HEK293 (cell line): ENCODE measurements at regions not wholly inside any gene's neighbourhood (a gene's known extent, or its start where the extent isn't known, plus 50 kb on each side); places are given as distances from the start of the nearest gene placed in this dataset.

Source experiments
- CTCF ChIA-PET: fragments of 350-600 bp; formaldehyde crosslinking; extraction: SDS; loops from one replicate; lab custom pipeline; 2021; ENCODE audit warnings: antibody characterized with exemption; lab: Yijun Ruan, JAX
- POLR2A ChIA-PET: fragments of 300-600 bp; formaldehyde crosslinking; extraction: SDS; loops from one replicate; lab custom pipeline; 2020; ENCODE audit warnings: antibody characterized with exemption, inconsistent platforms; lab: Yijun Ruan, JAX
- H3K27ac ChIP-seq: fragments of 200-500 bp; sonication (Bioruptor generic); 2 replicates; pipeline ENCODE4 v1.5.1; 2014; ENCODE audit warnings: low read depth, low read length, control low read depth, inconsistent platforms; ENCODE audit errors: extremely low read depth
- H3K36me3 ChIP-seq, 2 experiments: fragments of 200-500 bp in 1 of 2; sonication (Bioruptor generic) in 1 of 2; 1 replicate in 1 of 2; 2 replicates in 1 of 2; pipeline ENCODE4 v1.5.1; 2014 to 2017; ENCODE audit warnings: inconsistent platforms in 2 of 2, low read length in 2 of 2; ENCODE audit not compliant: control insufficient read depth in 2 of 2, insufficient read depth in 1 of 2
- H3K4me1 ChIP-seq: fragments of 200-500 bp; sonication (Bioruptor generic); 2 replicates; pipeline ENCODE4 v1.5.1; 2014; ENCODE audit warnings: mild to moderate bottlenecking, low read length, inconsistent platforms; ENCODE audit not compliant: control insufficient read depth, insufficient read depth
- H3K4me3 ChIP-seq: 2 replicates; pipeline ENCODE4 v1.5.1; 2011; ENCODE audit warnings: low read depth, mild to moderate bottlenecking, control low read depth, low read length, moderate library complexity
- H3K9me3 ChIP-seq: fragments of 200-500 bp; sonication (Bioruptor generic); 2 replicates; pipeline ENCODE4 v1.5.1; 2014; ENCODE audit warnings: low read depth, low read length, inconsistent platforms; ENCODE audit not compliant: control insufficient read depth, insufficient read depth
- AEBP2 ChIP-seq: fragments of 450-650 bp; formaldehyde crosslinking; IDR thresholded peaks from 2 replicates; pipeline ENCODE4 v1.5.1; 2016; ENCODE audit warnings: missing biosample characterization, missing genetic modification characterization, borderline replicate concordance
- HOXC10 ChIP-seq: sonication (generic); formaldehyde crosslinking; IDR thresholded peaks from 2 replicates; pipeline ENCODE4 v1.8.1; 2023; ENCODE audit warnings: mild to moderate bottlenecking, missing genetic modification reagents
- HOXD13 ChIP-seq: sonication (generic); formaldehyde crosslinking; IDR thresholded peaks from 2 replicates; pipeline ENCODE4 v1.8.0; 2022; ENCODE audit warnings: missing genetic modification reagents, borderline replicate concordance
- KLF1 ChIP-seq: fragments of 450-650 bp; formaldehyde crosslinking; IDR thresholded peaks from 2 replicates; pipeline ENCODE4 v1.5.1; 2016; ENCODE audit warnings: missing biosample characterization, missing genetic modification characterization
- KLF10 ChIP-seq: fragments of 450-650 bp; IDR thresholded peaks from 2 replicates; pipeline ENCODE4 v1.5.1; 2018; ENCODE audit warnings: missing biosample characterization, mild to moderate bottlenecking, missing genetic modification characterization
- PRDM2 ChIP-seq: fragments of 450-650 bp; formaldehyde crosslinking; IDR thresholded peaks from 2 replicates; pipeline ENCODE4 v1.5.1; 2016; ENCODE audit warnings: missing biosample characterization, missing genetic modification characterization, borderline replicate concordance
- TSHZ1 ChIP-seq: fragments of 450-650 bp; formaldehyde crosslinking; IDR thresholded peaks from 2 replicates; pipeline ENCODE4 v1.5.1; 2016; ENCODE audit warnings: missing biosample characterization, missing genetic modification characterization, borderline replicate concordance
- ZNF132 ChIP-seq: fragments of 450-650 bp; formaldehyde crosslinking; IDR thresholded peaks from 2 replicates; pipeline ENCODE4 v1.5.1; 2017; ENCODE audit warnings: missing biosample characterization, missing genetic modification characterization, borderline replicate concordance
- ZNF2 ChIP-seq: fragments of 450-650 bp; formaldehyde crosslinking; IDR thresholded peaks from 2 replicates; pipeline ENCODE4 v1.5.1; 2016; ENCODE audit warnings: missing biosample characterization, missing genetic modification characterization
- ZNF350 ChIP-seq: fragments of 450-650 bp; formaldehyde crosslinking; IDR thresholded peaks from 2 replicates; pipeline ENCODE4 v1.5.0; 2017; ENCODE audit warnings: missing biosample characterization, mild to moderate bottlenecking, missing genetic modification characterization
- ZNF37A ChIP-seq: fragments of 450-650 bp; IDR thresholded peaks from 2 replicates; pipeline ENCODE4 v1.5.1; 2018; ENCODE audit warnings: missing biosample characterization, missing genetic modification characterization
- ZNF544 ChIP-seq: fragments of 450-650 bp; formaldehyde crosslinking; IDR thresholded peaks from 2 replicates; pipeline ENCODE4 v1.5.0; 2017; ENCODE audit warnings: missing biosample characterization, missing genetic modification characterization
- ZNF549 ChIP-seq: fragments of 450-650 bp; IDR thresholded peaks from 2 replicates; pipeline ENCODE4 v1.5.1; 2018; ENCODE audit warnings: missing biosample characterization, missing genetic modification characterization, mild to moderate bottlenecking, inconsistent platforms, moderate library complexity
- ZNF624 ChIP-seq: fragments of 450-650 bp; formaldehyde crosslinking; IDR thresholded peaks from 2 replicates; pipeline ENCODE4 v1.5.1; 2017; ENCODE audit warnings: missing biosample characterization, missing genetic modification characterization
- ZNF792 ChIP-seq: fragments of 450-650 bp; formaldehyde crosslinking; IDR thresholded peaks from 2 replicates; pipeline ENCODE4 v1.5.1; 2016; ENCODE audit warnings: missing biosample characterization, missing genetic modification characterization
- ZNF837 ChIP-seq: fragments of 450-650 bp; formaldehyde crosslinking; IDR thresholded peaks from 2 replicates; pipeline ENCODE4 v1.5.1; 2016; ENCODE audit warnings: missing biosample characterization, missing genetic modification characterization

GRCh38 chr13:111039735-111040134 lies 75.4 kb upstream of the ARHGEF7 start:
- TF ChIP-seq AEBP2 (tag by site-specific recombination), result no peak
- TF ChIP-seq, all 188 proteins: peak for 0
- ChIA-PET CTCF (no interaction called here), POLR2A (no interaction called here)
- no peaks in the 10 kb centered on the region for H3K4me1 ChIP-seq
- H3K4me3 ChIP-seq, result no peak overlapping the region
- no peaks in the 10 kb centered on the region for H3K36me3 ChIP-seq
- H3K27ac ChIP-seq, result no peak overlapping the region
- H3K9me3 ChIP-seq, result no peaks in the 10 kb centered on the region

GRCh38 chr13:111038887-111039286 lies 76.2 kb upstream of the ARHGEF7 start:
- no peak for TF ChIP-seq ZNF350 (tag by site-specific recombination)
- TF ChIP-seq TSHZ1 (tag by site-specific recombination), result no peak
- TF ChIP-seq, all 188 proteins: peak for 0

GRCh38 chr13:111037927-111038326 lies 77.2 kb upstream of the ARHGEF7 start:
- CTCF ChIA-PET, result no interaction called here
- no peaks in the 10 kb centered on the region for H3K9me3 ChIP-seq

More at GRCh38 chr13:111038887-111039286, 76.2 kb upstream of the ARHGEF7 start:
- Histone ChIP-seq H3K9me3 (no peaks in the 10 kb centered on the region), H3K4me1 (no peaks in the 10 kb centered on the region), H3K4me3 (no peak overlapping the region), H3K27ac (no peak overlapping the region), H3K36me3 (no peaks in the 10 kb centered on the region)
- ChIA-PET POLR2A (no interaction called here), CTCF (no interaction called here)

GRCh38 chr13:111036665-111037064 lies 78.4 kb upstream of the ARHGEF7 start:
- H3K4me3 ChIP-seq, result no peak overlapping the region
- TF ChIP-seq ZNF37A, result no peak
- TF ChIP-seq KLF10 (tag by site-specific recombination), result no peak
- TF ChIP-seq HOXC10, result no peak
- no peak for TF ChIP-seq ZNF549 (tag by site-specific recombination)
- no peak for TF ChIP-seq HOXD13 (CRISPR knock-in tag)
- no peak for TF ChIP-seq ZNF837 (tag by site-specific recombination)
- TF ChIP-seq ZNF2 (tag by site-specific recombination), result no peak
- no peak for TF ChIP-seq ZNF624 (tag by site-specific recombination)
- TF ChIP-seq PRDM2 (tag by site-specific recombination), result no peak
- no peak for TF ChIP-seq KLF1 (tag by site-specific recombination)
- no peak for TF ChIP-seq ZNF792 (tag by site-specific recombination)
- TF ChIP-seq ZNF544 (tag by site-specific recombination), result no peak
- H3K9me3 ChIP-seq, result no peaks in the 10 kb centered on the region
- ChIA-PET CTCF (interaction anchor here (1.1 to 1.3 kb wide), 3 partner anchors 13 to 180 kb away, joined by 3 read pairs; no protein-coding TSS in a partner anchor), POLR2A (no interaction called here)
- H3K4me1 ChIP-seq, result no peaks in the 10 kb centered on the region
- no peak overlapping the region for H3K27ac ChIP-seq
- no peaks in the 10 kb centered on the region for H3K36me3 ChIP-seq

More at GRCh38 chr13:111037927-111038326, 77.2 kb upstream of the ARHGEF7 start:
- POLR2A ChIA-PET, result no interaction called here
- Histone ChIP-seq H3K36me3 (no peaks in the 10 kb centered on the region), H3K4me1 (no peaks in the 10 kb centered on the region), H3K4me3 (no peak overlapping the region), H3K27ac (no peak overlapping the region)
- no peak for TF ChIP-seq ZNF132 (tag by site-specific recombination)
